ENCODE measurements at regions not wholly inside any gene's neighbourhood (a gene's known extent, or its start where the extent isn't known, plus 50 kb on each side); places are given as distances from the start of the nearest gene placed in this dataset.
A peak's percentile ranks its signal among the peaks of the same experiment; 100 is the strongest.

GRCh38 chr20:57785720-57786119 lies 75.9 kb upstream of the PMEPA1 start:
- H3K9me3 Mint-ChIP-seq: no peaks in the 10 kb centered on the region
- H3K4me1 Mint-ChIP-seq: no peaks in the 10 kb centered on the region
- ATAC-seq: no peak
- no peak overlapping the region for H3K4me3 Mint-ChIP-seq
- POLR2A ChIA-PET: no interaction called here
- H3K27ac Mint-ChIP-seq: no peak overlapping the region
- H3K36me3 Mint-ChIP-seq: no peaks in the 10 kb centered on the region
- H3K27me3 Mint-ChIP-seq: peaks cover 0 to 11% (median 9%) of the 10 kb centered on the region in 5 donors
- DNase-seq: no peak

DNA sequence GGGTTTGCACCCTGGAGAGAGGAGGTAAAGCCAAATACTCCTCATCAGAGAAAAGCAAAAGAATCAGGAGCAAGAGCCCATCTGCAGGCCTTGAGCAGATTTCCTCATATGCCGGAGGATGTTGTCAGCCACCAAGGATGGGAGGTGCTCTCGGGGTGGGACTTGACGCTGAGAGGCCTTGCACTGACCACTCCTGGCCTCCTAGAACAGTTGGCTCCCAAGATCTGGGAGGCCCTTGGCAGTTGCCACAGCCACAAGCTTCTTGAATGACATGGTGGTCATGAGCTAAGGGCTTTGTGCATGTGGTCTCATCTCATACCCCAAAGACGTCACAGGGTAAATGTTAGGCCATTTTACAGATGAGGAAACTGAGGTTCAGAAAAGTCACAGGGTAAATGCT lies 75.2 kb upstream of the PMEPA1 start:
- Mint-ChIP-seq H3K36me3 (no peaks in the 10 kb centered on the region), H3K27ac (peak overlapping the region in 1 of 10 donors; percentile 27), H3K4me3 (no peak overlapping the region), H3K27me3 (peaks cover 0 to 18% (median 12%) of the 10 kb centered on the region in 5 donors), H3K9me3 (no peaks in the 10 kb centered on the region), H3K4me1 (peaks cover 0 to 3% (median 0%) of the 10 kb centered on the region in 4 donors)
- POLR2A ChIA-PET: no interaction called here
- no peak for DNase-seq
- no peak for ATAC-seq

GRCh38 chr20:57783956-57784837 lies 74.4 kb upstream of the PMEPA1 start:
- DNase-seq: no peak
- Mint-ChIP-seq H3K9me3 (no peaks in the 10 kb centered on the region), H3K4me3 (no peak overlapping the region), H3K27me3 (peaks cover 0 to 23% (median 13%) of the 10 kb centered on the region in 5 donors), H3K27ac (peak overlapping the region in 1 of 10 donors; percentile 6), H3K4me1 (peaks cover 0 to 3% (median 0%) of the 10 kb centered on the region in 4 donors), H3K36me3 (no peaks in the 10 kb centered on the region)
- ATAC-seq: no peak
- POLR2A ChIA-PET: no interaction called here

DNA sequence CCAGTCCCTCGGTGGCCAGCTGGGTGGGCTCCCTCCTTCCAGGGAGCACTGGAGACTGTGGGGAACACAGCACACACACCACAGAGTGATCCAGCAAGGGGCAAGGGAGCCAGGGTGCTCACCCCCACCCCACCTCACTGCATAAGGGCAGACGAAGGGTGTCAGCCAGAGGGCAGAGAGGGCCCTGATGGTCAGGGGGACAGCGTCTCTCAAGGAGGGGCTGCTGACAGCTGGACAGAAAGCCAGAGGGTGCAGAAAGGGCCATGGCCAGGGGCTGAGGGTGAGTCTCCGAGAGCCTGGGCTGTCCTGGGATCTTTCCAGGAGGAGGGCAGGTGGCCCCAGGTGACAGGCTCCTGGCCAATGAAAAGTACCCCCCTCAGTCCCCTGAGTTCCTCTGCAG lies 73.4 kb upstream of the PMEPA1 start:
- no peak overlapping the region for H3K4me3 Mint-ChIP-seq
- H3K36me3 Mint-ChIP-seq: no peaks in the 10 kb centered on the region
- no peaks in the 10 kb centered on the region for H3K9me3 Mint-ChIP-seq

GRCh38 chr20:57782631-57783041 lies 72.8 kb upstream of the PMEPA1 start:
- H3K9me3 Mint-ChIP-seq: no peaks in the 10 kb centered on the region
- peaks cover 0 to 3% (median 0%) of the 10 kb centered on the region in 4 donors for H3K4me1 Mint-ChIP-seq
- peaks cover 1 to 23% (median 13%) of the 10 kb centered on the region in 5 donors for H3K27me3 Mint-ChIP-seq
- no peak overlapping the region for H3K27ac Mint-ChIP-seq
- ATAC-seq: no peak
- no peak for DNase-seq
- no peak overlapping the region for H3K4me3 Mint-ChIP-seq
- H3K36me3 Mint-ChIP-seq: no peaks in the 10 kb centered on the region
- POLR2A ChIA-PET: no interaction called here

More for the DNA sequence above, 73.4 kb upstream of the PMEPA1 start:
- DNase-seq (no peak), ATAC-seq (no peak)
- POLR2A ChIA-PET: no interaction called here
- Mint-ChIP-seq H3K4me1 (peaks cover 0 to 3% (median 0%) of the 10 kb centered on the region in 4 donors), H3K27me3 (peaks cover 1 to 23% (median 13%) of the 10 kb centered on the region in 5 donors), H3K27ac (no peak overlapping the region)

GRCh38 chr20:57781901-57782300 lies 72.1 kb upstream of the PMEPA1 start:
- POLR2A ChIA-PET: no interaction called here
- ATAC-seq (no peak), DNase-seq (no peak)
- Mint-ChIP-seq H3K36me3 (no peaks in the 10 kb centered on the region), H3K4me1 (peaks cover 0 to 3% (median 0%) of the 10 kb centered on the region in 4 donors), H3K27ac (peak overlapping the region in 1 of 10 donors; percentile 42), H3K4me3 (no peak overlapping the region), H3K9me3 (no peaks in the 10 kb centered on the region), H3K27me3 (peaks cover 4 to 23% (median 13%) of the 10 kb centered on the region in 5 donors)

GRCh38 chr20:57780906-57781305 lies 71.1 kb upstream of the PMEPA1 start:
- no peak overlapping the region for H3K27ac Mint-ChIP-seq
- peaks cover 4 to 23% (median 13%) of the 10 kb centered on the region in 5 donors for H3K27me3 Mint-ChIP-seq
- no peaks in the 10 kb centered on the region for H3K36me3 Mint-ChIP-seq
- H3K4me3 Mint-ChIP-seq: no peak overlapping the region
- peaks cover 0 to 3% (median 0%) of the 10 kb centered on the region in 4 donors for H3K4me1 Mint-ChIP-seq
- DNase-seq (no peak), ATAC-seq (no peak)
- no peaks in the 10 kb centered on the region for H3K9me3 Mint-ChIP-seq
- POLR2A ChIA-PET: no interaction called here

GRCh38 chr20:57780398-57780797 lies 70.6 kb upstream of the PMEPA1 start:
- peaks cover 0 to 3% (median 0%) of the 10 kb centered on the region in 4 donors for H3K4me1 Mint-ChIP-seq
- ATAC-seq: no peak
- no peak overlapping the region for H3K27ac Mint-ChIP-seq
- H3K27me3 Mint-ChIP-seq: peaks cover 4 to 23% (median 14%) of the 10 kb centered on the region in 5 donors
- no peaks in the 10 kb centered on the region for H3K9me3 Mint-ChIP-seq
- no peak overlapping the region for H3K4me3 Mint-ChIP-seq
- no peak for DNase-seq
- H3K36me3 Mint-ChIP-seq: no peaks in the 10 kb centered on the region
- POLR2A ChIA-PET: no interaction called here

DNA sequence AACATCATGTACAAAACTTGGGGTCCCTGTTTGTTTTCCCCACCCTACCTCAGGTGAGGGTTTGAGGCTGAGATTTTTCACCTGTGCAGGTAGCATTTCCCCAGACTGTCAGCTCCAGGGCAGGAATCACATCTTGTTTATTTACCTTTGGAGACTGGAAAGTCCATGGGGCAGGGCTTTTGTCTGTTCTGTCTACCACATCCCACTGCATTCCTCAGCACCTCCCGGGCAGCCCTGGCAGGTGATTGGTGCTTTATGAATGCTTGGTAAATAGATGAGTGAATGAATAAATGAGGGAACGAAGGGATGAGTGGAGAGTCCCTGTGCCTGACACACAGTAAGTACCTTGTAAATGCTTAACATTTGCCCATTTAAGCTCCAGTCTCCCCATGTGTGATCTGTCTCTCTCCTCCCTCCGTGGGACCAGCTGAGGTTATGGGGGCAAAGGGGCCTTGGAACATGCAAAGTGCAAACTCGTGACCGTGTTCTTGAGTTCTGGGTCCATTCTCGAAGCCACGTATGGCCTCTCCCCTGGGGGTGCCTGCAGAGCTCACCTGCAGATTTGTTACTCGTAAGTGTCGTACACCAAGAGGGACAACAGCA lies 69.7 kb upstream of the PMEPA1 start:
- POLR2A ChIA-PET: no interaction called here
- H3K27ac Mint-ChIP-seq: peak overlapping the region in 1 of 10 donors; percentile 36
- H3K4me1 Mint-ChIP-seq: peaks cover 0 to 3% (median 0%) of the 10 kb centered on the region in 4 donors
- H3K9me3 Mint-ChIP-seq: no peaks in the 10 kb centered on the region
- H3K36me3 Mint-ChIP-seq: no peaks in the 10 kb centered on the region
- H3K27me3 Mint-ChIP-seq: peaks cover 5 to 23% (median 17%) of the 10 kb centered on the region in 5 donors
- DNase-seq (no peak), ATAC-seq (no peak)
- no peak overlapping the region for H3K4me3 Mint-ChIP-seq

- Mint-ChIP-seq H3K4me3 (no peak overlapping the region), H3K9me3 (no peaks in the 10 kb centered on the region), H3K36me3 (no peaks in the 10 kb centered on the region), H3K27ac (no peak overlapping the region), H3K27me3 (peaks cover 5 to 23% (median 15%) of the 10 kb centered on the region in 5 donors), H3K4me1 (peaks cover 0 to 3% (median 0%) of the 10 kb centered on the region in 4 donors)
- DNase-seq: no peak
- POLR2A ChIA-PET: no interaction called here
- ATAC-seq: no peak
These were observed 68.1 kb upstream of the PMEPA1 start for GRCh38 chr20:57777911-57778310.

- Mint-ChIP-seq H3K27ac (no peak overlapping the region), H3K9me3 (no peaks in the 10 kb centered on the region), H3K27me3 (peaks cover 0 to 15% (median 7%) of the 10 kb centered on the region in 5 donors), H3K4me3 (no peak overlapping the region), H3K36me3 (no peaks in the 10 kb centered on the region), H3K4me1 (no peaks in the 10 kb centered on the region)
- DNase-seq (no peak), ATAC-seq (no peak)
- POLR2A ChIA-PET: no interaction called here
These were observed 65.1 kb upstream of the PMEPA1 start for GRCh38 chr20:57774951-57775350.

DNA sequence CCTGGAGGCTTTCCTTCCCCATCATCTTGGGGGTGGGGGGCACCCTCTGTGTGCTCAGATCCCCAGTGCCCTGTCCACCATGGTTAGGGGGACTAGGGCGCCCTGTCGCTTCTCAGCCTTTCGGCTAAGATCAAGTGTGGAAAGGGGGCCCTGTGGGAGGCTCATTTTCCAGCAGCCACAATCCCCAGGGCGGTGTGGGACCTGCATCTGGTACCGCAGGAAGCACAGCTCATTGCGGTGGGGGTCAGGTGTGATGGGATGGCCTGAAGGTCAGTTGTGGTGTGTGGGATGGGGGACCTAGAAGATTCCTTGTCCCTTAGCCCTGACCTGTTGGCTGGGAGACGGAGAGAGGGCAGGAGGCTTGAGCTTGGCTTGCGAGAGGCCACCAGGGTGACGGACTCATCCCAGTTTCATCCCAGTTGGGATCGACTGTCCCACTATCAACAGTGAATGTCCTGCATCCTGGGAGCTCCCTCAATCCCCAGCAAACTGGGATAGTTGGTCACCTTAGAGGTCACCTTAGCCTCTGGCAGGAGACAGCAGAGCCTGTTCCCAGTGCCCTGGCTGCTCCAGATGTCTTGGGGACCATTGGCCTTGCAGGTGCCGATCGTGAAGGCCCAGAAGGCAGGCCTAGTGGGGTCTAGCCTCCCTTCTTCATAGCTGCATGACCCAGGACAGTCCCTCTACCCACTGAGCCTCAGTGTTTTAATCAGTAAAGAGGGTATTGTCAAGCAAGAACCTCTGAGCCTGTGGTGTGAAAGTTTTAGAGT lies 64.5 kb upstream of the PMEPA1 start:
- no peaks in the 10 kb centered on the region for H3K36me3 Mint-ChIP-seq
- H3K27me3 Mint-ChIP-seq: peaks cover 0 to 18% (median 7%) of the 10 kb centered on the region in 5 donors
- H3K4me3 Mint-ChIP-seq: no peak overlapping the region
- no peaks in the 10 kb centered on the region for H3K9me3 Mint-ChIP-seq
- ATAC-seq (no peak), DNase-seq (no peak)
- POLR2A ChIA-PET: no interaction called here
- no peak overlapping the region for H3K27ac Mint-ChIP-seq
- peaks cover 0 to 3% (median 0%) of the 10 kb centered on the region in 4 donors for H3K4me1 Mint-ChIP-seq
